HG02798 (cell line): ENCODE measurements at regions not wholly inside any gene's neighbourhood (a gene's known extent, or its start where the extent isn't known, plus 50 kb on each side); places are given as distances from the start of the nearest gene placed in this dataset.
"Not testable (repeated sequence)": the region's sequence is repeated elsewhere in the genome, so short reads cannot be mapped to it uniquely, and the experiment has no call there.

Source experiments
- ATAC-seq: cut with Tn5 transposase; IDR thresholded peaks from one replicate; pipeline ENCODE4 v1.9.1; 2021; ENCODE audit warnings: mild to moderate bottlenecking; ENCODE audit not compliant: unreplicated experiment, poor library complexity

- not testable (repeated sequence) for ATAC-seq
Measured at GRCh38 chr14:106714446-106715428, 1188.4 kb downstream of the TMEM121 start.

GRCh38 chr14:106717544-106717943 is 1191.2 kb downstream of the TMEM121 start:
- ATAC-seq: peak; percentile 53

GRCh38 chr14:106719880-106720279 is 1193.5 kb downstream of the TMEM121 start:
- not testable (repeated sequence) for ATAC-seq

GRCh38 chr14:106721926-106722325 is 1195.5 kb downstream of the TMEM121 start:
- ATAC-seq: not testable (repeated sequence)

- ATAC-seq: not testable (repeated sequence)
Measured at GRCh38 chr14:106722813-106723687, 1196.7 kb downstream of the TMEM121 start.

GRCh38 chr14:106727962-106728361 is 1201.6 kb downstream of the TMEM121 start:
- not testable (repeated sequence) for ATAC-seq

DNA sequence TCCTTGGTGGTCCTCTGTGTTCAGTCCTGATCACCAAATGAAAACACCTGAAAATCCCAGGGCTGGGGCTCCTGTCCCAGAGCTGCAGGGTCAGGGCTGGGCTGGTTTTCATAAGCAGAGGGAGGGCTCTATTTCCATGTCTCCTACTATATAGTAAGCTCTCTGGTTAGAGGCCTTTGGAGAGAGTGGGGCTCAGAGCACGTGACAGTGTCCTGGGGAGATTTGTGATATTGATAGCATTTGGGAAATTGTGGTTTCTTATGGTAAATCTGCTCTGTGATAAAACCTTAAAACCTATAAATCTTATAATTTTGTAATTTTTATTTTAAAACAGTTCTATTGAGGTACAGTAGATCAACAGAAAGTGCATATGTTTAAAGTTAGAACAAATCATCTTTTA is 1202.2 kb downstream of the TMEM121 start:
- no peak for ATAC-seq

GRCh38 chr14:106729551-106729950 is 1203.2 kb downstream of the TMEM121 start:
- ATAC-seq: no peak

DNA sequence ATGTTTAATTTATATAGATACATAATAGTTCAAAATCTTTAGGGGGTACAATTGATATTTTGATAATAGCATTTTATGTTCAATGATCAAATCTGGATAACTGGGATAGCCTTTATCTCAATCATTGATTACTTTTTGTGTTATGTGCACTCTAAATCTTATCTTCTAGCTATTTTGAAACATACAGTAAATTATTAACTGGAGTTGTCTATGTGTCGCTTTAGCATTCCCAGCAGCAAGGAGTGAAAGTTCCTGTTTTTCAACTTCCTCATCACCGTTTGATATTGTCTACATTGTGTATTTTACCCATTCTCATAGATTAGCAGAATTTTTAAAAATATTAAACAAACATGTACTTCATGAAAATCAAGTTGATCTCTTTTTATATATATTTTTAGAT is 1207.4 kb downstream of the TMEM121 start:
- no peak for ATAC-seq

GRCh38 chr14:106737021-106737420 is 1210.6 kb downstream of the TMEM121 start:
- no peak for ATAC-seq

DNA sequence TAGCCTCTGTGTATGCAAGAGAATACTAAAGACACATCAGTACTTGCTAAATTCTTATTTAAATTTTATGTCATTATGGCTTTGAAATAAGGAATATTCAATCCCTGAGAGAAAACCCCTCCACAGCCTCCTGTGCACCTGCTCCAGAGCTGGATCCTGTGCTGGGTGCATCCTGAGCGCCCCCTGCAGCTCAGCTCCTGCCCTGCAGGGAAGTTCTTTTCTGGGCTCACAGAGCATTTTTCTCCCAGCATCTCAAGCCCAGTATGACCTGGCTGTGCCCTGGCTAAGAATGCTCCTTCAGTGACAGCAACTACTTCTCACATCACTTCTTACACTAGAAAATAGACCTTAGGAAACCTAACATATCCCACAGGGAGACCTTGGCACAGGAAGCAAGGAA is 1211.7 kb downstream of the TMEM121 start:
- no peak for ATAC-seq

DNA sequence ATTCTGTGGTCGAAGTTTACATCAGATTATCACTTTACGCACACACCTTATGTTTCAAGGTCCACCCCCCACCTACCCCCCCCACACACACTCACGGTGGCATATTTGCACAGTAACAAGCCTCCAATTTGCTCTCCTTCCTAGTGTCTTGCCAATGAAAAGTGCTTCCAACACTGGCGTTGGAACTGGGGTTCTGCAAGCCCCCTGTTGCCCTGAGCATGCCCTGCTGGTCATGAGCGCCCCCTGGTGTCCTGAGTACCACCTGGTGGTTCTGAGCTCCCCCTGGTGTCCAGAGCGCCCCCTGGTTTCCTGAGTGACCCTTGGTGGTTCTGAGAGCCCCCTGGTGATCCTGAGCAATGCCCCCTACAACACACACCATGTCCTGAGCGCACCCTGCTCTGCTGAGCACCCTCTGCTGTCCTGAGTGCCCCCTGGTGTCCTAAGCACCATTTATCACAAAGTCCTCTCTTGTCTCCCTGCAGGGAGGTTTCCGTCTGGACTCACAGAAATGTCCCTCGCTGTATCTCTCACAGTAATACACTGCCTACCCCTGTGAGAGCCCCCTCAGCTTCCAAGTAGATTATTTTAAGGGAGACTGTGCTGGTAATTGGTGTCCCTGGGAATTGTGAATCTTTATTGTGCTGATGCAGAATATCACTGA is 1212.3 kb downstream of the TMEM121 start:
- not testable (repeated sequence) for ATAC-seq

DNA sequence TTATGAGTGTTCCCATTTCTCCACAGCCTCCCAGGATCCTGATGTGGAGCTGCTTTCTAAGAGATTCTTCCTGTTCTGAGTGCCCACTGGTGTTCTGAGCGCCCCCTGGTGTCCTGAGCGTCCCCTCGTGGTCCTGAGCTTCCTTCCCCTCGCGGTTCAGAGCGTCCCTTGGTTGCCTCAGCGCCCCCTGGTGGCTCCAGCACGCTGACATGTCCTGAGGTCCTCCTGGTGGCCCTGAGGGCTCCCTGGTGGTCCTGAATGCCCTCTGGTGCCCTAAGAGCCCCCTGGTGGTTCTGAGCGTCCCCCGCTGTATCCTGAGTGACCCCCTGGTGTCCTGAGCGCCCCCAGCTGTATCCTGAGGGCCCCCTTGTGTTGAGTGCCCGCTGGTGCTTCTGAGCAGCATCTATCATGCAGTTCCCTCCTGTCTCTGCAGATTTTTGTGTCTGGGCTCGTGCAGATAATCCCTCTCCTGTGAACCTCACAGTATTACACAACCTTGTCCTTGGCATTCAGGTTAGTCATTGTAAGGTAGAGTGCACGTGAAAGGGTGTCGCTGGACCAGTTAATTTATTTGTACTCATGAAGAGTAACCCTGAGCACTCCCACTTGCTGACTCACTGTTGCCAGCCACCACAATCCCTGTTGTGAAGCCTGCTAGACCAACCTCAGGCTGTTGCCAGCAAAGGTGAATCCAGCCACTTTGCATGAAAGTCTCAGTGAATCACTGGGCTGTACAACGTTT is 1214.9 kb downstream of the TMEM121 start:
- peak; percentile 58 for ATAC-seq

DNA sequence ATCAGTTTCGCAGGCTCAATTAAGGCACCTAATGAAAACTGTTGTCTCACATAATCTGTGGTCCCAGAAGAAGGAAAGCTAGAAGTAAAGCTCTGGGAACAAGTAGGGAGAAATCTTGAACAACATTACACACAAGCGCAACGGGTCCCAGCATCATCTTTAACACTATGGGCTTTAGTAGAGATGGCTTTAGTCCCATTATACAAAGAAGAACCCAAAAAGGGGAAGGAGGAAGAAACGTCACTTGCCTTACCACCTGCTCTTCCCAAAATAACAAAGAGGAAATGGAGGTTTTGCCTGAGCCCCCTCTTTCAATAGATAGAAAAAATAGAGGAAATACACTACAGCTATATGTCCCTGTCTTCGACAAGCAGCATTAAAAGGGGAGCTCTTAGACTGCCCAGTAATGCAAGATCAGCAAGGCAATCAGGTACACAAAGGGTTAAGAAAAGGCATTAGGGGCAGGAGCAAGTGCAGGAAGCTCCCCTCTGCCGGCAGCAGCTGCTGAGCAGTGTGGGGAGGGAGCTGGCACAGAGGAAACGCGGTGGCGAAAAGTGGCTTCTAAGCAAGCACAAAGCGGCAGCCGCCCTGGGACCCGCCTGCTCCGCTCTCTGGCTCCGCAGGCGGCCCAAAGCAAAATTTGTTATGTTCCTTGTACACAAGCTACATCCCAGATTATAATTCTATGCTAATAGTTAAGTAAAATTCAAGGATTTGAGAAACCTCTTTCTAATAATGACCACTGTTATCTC is 1218.8 kb downstream of the TMEM121 start:
- ATAC-seq: peak; percentile 64

- ATAC-seq: not testable (repeated sequence)
Measured at GRCh38 chr14:106750089-106750488, 1223.7 kb downstream of the TMEM121 start.

- ATAC-seq: not testable (repeated sequence)
Measured at GRCh38 chr14:106753751-106754150, 1227.4 kb downstream of the TMEM121 start.

GRCh38 chr14:106757444-106757843 is 1231.1 kb downstream of the TMEM121 start:
- ATAC-seq: not testable (repeated sequence)

DNA sequence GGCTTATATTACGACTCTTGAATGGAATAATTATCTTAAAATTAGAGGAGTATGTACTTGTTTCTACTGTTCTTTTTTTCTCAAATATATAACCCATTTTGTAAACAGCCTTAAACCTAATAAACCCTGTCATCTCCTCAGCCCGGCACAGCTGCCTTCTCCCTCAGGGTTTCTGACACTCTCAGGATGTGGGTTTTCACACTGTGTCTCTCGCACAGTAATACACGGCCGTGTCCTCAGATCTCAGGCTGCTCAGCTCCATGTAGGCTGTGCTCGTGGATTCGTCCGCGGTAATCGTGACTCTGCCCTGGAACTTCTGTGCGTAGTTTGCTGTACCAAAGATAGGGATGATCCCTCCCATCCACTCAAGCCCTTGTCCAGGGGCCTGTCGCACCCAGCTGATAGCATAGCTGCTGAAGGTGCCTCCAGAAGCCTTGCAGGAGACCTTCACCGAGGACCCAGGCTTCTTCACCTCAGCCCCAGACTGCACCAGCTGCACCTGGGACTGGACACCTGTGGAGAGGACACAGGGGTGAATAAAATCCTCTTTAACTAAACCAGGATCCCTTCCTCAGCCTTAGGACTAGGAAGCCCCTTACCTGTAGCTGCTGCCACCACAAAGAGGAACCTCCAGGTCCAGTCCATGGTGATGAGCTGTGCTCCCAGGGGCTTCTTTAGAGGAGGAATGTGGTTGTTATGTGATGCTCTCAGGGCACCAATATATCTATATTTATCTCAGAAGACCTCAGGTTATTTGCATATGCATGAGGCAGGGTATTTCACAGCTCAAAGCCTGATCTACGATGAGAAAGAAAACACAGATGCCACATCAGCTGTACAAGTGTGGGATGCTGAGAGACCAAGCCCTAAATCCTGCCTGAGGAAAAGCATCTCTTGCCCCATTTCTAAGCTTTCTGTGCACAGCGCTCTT is 1235.8 kb downstream of the TMEM121 start:
- not testable (repeated sequence) for ATAC-seq
